ENCODE measurements at regions not wholly inside any gene's neighbourhood (a gene's known extent, or its start where the extent isn't known, plus 50 kb on each side); places are given as distances from the start of the nearest gene placed in this dataset.

DNA sequence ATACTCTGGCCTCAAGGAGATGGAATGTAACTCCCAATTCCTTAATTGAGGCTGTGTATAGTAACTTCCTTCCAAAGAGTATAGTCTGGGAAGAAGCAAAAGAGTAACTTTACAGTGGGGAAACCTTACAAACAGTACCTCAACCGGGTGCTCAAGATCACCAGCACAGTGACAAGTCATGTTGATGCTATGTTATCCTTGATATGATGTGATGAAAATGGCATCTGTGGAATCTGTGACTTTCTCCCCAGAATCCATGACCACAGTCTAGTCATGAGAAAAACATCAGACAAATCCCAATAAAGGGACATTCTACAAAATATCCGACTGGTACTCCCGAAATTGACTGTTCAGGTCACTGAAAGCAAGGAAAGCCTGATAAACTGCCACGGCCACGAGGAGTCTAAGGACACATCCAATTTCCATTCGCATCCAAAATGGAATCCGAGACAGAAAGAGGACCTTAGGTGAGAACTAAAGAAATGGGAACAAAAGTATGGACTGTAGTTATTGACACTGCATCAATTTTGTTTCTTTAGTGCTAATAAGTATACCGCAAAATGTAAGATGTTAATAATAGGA is 97.3 kb upstream of the FRMD6 start (continued):
- peak; percentile 88 for TF ChIP-seq JUND (IDR thresholded peaks at IDR 0.05)
- TF ChIP-seq ELF1 (IDR thresholded peaks at IDR 0.05), result no peak

DNA sequence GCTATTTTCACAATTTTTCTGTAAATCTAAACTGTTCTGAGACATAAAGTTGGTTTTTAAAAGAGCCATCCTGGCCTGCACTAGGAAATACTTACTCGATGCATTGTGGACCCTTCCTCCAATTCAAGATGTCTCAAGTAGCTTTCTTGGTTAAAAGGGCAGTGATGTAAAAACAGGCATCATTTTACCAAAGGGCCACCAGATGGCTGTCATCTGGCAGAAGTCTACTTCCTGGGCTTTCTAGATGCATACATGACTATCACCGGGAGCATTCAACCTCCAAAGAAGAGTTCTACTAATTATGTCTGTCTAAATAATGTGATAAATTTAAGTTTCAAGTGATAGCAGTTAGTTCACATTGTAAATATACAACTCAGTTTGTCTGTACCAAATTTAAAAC is 96.8 kb upstream of the FRMD6 start:
- H3K9ac ChIP-seq, result peak overlapping the region; percentile 70
- CTCF ChIA-PET, result no interaction called here
- H3K27me3 ChIP-seq (ENCODE audit: insufficient read depth), result no peaks in the 10 kb centered on the region
- H3K9me3 ChIP-seq, result no peaks in the 10 kb centered on the region
- no peak overlapping the region for H2AFZ ChIP-seq (ENCODE audit: low read depth)
- no peak for DNase-seq
- WGBS (ENCODE audit: low lambda C conversion rate), result 75% methylated on average over 2 of the region's 2 CpGs
- H3K4me1 ChIP-seq (ENCODE audit: control insufficient read depth in 1 of 2, insufficient read depth in 2 of 2, low read depth in 1 of 2, low read length in 1 of 2), result peaks cover 11 to 15% of the 10 kb centered on the region in 2 experiments
- H3K27ac ChIP-seq (ENCODE audit: low read depth in 2 of 2, low read length in 1 of 2), result peak overlapping the region in 1 of 2 experiments; percentile 87; a peak in 3 of 4 replicates
- H3K4me3 ChIP-seq (ENCODE audit: low read depth in 2 of 2, low read length in 1 of 2), result no peak overlapping the region
- H3K9me2 ChIP-seq, result no peaks in the 10 kb centered on the region
- peaks cover 22% of the 10 kb centered on the region for H3K79me2 ChIP-seq (ENCODE audit: insufficient read depth)
- H3K36me3 ChIP-seq (replicated peaks in 1 of 2; ENCODE audit: control insufficient read depth in 1 of 2, insufficient read depth in 2 of 2, low read length in 1 of 2), result no peaks in the 10 kb centered on the region
- peak overlapping the region; percentile 26 for H3K4me2 ChIP-seq
- TF ChIP-seq, protein P1, sequence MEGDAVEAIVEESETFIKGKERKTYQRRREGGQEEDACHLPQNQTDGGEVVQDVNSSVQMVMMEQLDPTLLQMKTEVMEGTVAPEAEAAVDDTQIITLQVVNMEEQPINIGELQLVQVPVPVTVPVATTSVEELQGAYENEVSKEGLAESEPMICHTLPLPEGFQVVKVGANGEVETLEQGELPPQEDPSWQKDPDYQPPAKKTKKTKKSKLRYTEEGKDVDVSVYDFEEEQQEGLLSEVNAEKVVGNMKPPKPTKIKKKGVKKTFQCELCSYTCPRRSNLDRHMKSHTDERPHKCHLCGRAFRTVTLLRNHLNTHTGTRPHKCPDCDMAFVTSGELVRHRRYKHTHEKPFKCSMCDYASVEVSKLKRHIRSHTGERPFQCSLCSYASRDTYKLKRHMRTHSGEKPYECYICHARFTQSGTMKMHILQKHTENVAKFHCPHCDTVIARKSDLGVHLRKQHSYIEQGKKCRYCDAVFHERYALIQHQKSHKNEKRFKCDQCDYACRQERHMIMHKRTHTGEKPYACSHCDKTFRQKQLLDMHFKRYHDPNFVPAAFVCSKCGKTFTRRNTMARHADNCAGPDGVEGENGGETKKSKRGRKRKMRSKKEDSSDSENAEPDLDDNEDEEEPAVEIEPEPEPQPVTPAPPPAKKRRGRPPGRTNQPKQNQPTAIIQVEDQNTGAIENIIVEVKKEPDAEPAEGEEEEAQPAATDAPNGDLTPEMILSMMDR (IDR thresholded peaks at IDR 0.05), result peak; percentile 52
- TF ChIP-seq MXI1 (IDR thresholded peaks at IDR 0.05; ENCODE audit: low read depth, low read length), result no peak
- no peak for TF ChIP-seq FOXJ3 (CRISPR knock-in tag; IDR thresholded peaks at IDR 0.05)
- TF ChIP-seq TCF12 (IDR thresholded peaks at IDR 0.05), result no peak
- H3F3A ChIP-seq (replicated peaks; ENCODE audit: insufficient read depth), result peaks cover 26% of the 10 kb centered on the region
- POLR2A ChIA-PET, result no interaction called here
- H4K20me1 ChIP-seq (ENCODE audit: insufficient read depth), result no peaks in the 10 kb centered on the region

DNA sequence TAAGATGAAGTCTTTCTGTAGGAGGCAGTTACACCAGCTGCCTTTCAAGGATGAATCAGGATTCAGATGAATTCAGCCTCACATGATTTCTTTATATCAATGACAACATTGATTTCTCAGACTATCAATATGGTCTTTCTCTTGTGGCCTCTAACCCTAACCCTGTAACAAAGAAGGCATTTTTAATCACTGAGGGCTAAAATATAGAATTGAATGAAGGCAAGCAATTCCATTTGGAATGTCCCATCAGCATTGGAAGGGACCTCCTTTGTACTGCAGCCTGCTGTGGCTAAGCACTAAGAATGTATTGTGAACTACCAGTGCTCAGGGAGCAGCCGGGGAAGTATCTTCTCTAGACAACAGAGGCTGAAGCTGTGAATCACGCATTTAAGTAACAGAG is 90.6 kb upstream of the FRMD6 start:
- Histone ChIP-seq H3K27me3 (ENCODE audit: insufficient read depth) (no peaks in the 10 kb centered on the region), H3K36me3 (replicated peaks in 1 of 2; ENCODE audit: control insufficient read depth in 1 of 2, insufficient read depth in 2 of 2, low read length in 1 of 2) (no peaks in the 10 kb centered on the region), H3K4me1 (ENCODE audit: control insufficient read depth in 1 of 2, insufficient read depth in 2 of 2, low read depth in 1 of 2, low read length in 1 of 2) (no peaks in the 10 kb centered on the region; a peak in 1 of 4 replicates), H3K9ac (no peak overlapping the region), H3K79me2 (ENCODE audit: insufficient read depth) (peaks cover 13% of the 10 kb centered on the region), H3K27ac (ENCODE audit: low read depth in 2 of 2, low read length in 1 of 2) (no peak overlapping the region), H4K20me1 (ENCODE audit: insufficient read depth) (no peaks in the 10 kb centered on the region), H3K4me2 (no peak overlapping the region), H3F3A (replicated peaks; ENCODE audit: insufficient read depth) (peaks cover 3% of the 10 kb centered on the region), H3K4me3 (ENCODE audit: low read depth in 2 of 2, low read length in 1 of 2) (no peak overlapping the region), H3K9me2 (no peaks in the 10 kb centered on the region), H3K9me3 (no peaks in the 10 kb centered on the region), H2AFZ (ENCODE audit: low read depth) (no peak overlapping the region)
- ChIA-PET POLR2A (no interaction called here), CTCF (interaction anchor here (1.2 kb wide), 1 partner anchor 10 kb away, joined by 3 read pairs; no protein-coding TSS in a partner anchor)
- no peak for DNase-seq
- WGBS (ENCODE audit: low lambda C conversion rate), result 54% methylated on average over 2 of the region's 2 CpGs
- no peak for TF ChIP-seq RFX5 (IDR thresholded peaks at IDR 0.05; ENCODE audit: low read length)
- TF ChIP-seq, protein P2, sequence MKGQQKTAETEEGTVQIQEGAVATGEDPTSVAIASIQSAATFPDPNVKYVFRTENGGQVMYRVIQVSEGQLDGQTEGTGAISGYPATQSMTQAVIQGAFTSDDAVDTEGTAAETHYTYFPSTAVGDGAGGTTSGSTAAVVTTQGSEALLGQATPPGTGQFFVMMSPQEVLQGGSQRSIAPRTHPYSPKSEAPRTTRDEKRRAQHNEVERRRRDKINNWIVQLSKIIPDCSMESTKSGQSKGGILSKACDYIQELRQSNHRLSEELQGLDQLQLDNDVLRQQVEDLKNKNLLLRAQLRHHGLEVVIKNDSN (IDR thresholded peaks at IDR 0.05; ENCODE audit: borderline replicate concordance, low read depth), result no peak
- TF ChIP-seq JUND (IDR thresholded peaks at IDR 0.05), result no peak
- no peak for TF ChIP-seq TEAD4 (IDR thresholded peaks at IDR 0.05; ENCODE audit: borderline replicate concordance, insufficient read depth)
- TF ChIP-seq, protein P3, sequence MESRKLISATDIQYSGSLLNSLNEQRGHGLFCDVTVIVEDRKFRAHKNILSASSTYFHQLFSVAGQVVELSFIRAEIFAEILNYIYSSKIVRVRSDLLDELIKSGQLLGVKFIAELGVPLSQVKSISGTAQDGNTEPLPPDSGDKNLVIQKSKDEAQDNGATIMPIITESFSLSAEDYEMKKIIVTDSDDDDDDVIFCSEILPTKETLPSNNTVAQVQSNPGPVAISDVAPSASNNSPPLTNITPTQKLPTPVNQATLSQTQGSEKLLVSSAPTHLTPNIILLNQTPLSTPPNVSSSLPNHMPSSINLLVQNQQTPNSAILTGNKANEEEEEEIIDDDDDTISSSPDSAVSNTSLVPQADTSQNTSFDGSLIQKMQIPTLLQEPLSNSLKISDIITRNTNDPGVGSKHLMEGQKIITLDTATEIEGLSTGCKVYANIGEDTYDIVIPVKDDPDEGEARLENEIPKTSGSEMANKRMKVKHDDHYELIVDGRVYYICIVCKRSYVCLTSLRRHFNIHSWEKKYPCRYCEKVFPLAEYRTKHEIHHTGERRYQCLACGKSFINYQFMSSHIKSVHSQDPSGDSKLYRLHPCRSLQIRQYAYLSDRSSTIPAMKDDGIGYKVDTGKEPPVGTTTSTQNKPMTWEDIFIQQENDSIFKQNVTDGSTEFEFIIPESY (IDR thresholded peaks at IDR 0.05; ENCODE audit: borderline replicate concordance, low read depth), result no peak
- no peak for TF ChIP-seq EP300 (IDR thresholded peaks at IDR 0.05; ENCODE audit: borderline replicate concordance in 1 of 2, low read depth in 1 of 2, low read length in 1 of 2)
- TF ChIP-seq, protein P4, sequence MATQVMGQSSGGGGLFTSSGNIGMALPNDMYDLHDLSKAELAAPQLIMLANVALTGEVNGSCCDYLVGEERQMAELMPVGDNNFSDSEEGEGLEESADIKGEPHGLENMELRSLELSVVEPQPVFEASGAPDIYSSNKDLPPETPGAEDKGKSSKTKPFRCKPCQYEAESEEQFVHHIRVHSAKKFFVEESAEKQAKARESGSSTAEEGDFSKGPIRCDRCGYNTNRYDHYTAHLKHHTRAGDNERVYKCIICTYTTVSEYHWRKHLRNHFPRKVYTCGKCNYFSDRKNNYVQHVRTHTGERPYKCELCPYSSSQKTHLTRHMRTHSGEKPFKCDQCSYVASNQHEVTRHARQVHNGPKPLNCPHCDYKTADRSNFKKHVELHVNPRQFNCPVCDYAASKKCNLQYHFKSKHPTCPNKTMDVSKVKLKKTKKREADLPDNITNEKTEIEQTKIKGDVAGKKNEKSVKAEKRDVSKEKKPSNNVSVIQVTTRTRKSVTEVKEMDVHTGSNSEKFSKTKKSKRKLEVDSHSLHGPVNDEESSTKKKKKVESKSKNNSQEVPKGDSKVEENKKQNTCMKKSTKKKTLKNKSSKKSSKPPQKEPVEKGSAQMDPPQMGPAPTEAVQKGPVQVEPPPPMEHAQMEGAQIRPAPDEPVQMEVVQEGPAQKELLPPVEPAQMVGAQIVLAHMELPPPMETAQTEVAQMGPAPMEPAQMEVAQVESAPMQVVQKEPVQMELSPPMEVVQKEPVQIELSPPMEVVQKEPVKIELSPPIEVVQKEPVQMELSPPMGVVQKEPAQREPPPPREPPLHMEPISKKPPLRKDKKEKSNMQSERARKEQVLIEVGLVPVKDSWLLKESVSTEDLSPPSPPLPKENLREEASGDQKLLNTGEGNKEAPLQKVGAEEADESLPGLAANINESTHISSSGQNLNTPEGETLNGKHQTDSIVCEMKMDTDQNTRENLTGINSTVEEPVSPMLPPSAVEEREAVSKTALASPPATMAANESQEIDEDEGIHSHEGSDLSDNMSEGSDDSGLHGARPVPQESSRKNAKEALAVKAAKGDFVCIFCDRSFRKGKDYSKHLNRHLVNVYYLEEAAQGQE (IDR thresholded peaks at IDR 0.05; ENCODE audit: low read depth, low read length), result no peak
- no peak for TF ChIP-seq MEF2A (IDR thresholded peaks at IDR 0.05; ENCODE audit: borderline replicate concordance, low read depth)
- no peak for TF ChIP-seq FOXM1 (IDR thresholded peaks at IDR 0.05; ENCODE audit: low read depth)
- TF ChIP-seq, protein P5, sequence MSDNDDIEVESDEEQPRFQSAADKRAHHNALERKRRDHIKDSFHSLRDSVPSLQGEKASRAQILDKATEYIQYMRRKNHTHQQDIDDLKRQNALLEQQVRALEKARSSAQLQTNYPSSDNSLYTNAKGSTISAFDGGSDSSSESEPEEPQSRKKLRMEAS (IDR thresholded peaks at IDR 0.05; ENCODE audit: low read depth), result no peak
- no peak for TF ChIP-seq YY1 (IDR thresholded peaks at IDR 0.05; ENCODE audit: low read depth)
- TF ChIP-seq EZH2phosphoT487 (IDR thresholded peaks at IDR 0.05; ENCODE audit: borderline replicate concordance, low read depth), result no peak
- TF ChIP-seq RXRA (IDR thresholded peaks at IDR 0.05; ENCODE audit: borderline replicate concordance, low read depth), result no peak

Data from SK-N-SH (cell line).